GM21360 (cell line): ENCODE measurements at regions not wholly inside any gene's neighbourhood (a gene's known extent, or its start where the extent isn't known, plus 50 kb on each side); places are given as distances from the start of the nearest gene placed in this dataset.

ENCODE experiments used
- ATAC-seq: cut with Tn5 transposase; IDR thresholded peaks from one replicate; pipeline ENCODE4 v1.9.1; 2021; ENCODE audit warnings: mild to moderate bottlenecking, moderate library complexity; ENCODE audit not compliant: unreplicated experiment

GRCh38 chr4:3364634-3365314 is 72.0 kb downstream of the RGS12 start:
- no peak for ATAC-seq

- ATAC-seq: no peak
Observed at GRCh38 chr4:3365326-3365725, 72.5 kb downstream of the RGS12 start.

- no peak for ATAC-seq
Observed at GRCh38 chr4:3365871-3366842, 73.3 kb downstream of the RGS12 start.

GRCh38 chr4:3366893-3367775 is 74.3 kb downstream of the RGS12 start:
- ATAC-seq: no peak

- ATAC-seq: no peak
Observed at GRCh38 chr4:3367866-3368265, 73.9 kb upstream of the HGFAC start.

- ATAC-seq: no peak
Observed at GRCh38 chr4:3368334-3368733, 73.4 kb upstream of the HGFAC start.

- ATAC-seq: no peak
Observed at GRCh38 chr4:3368841-3369760, 72.7 kb upstream of the HGFAC start.

GRCh38 chr4:3369781-3370674 is 71.7 kb upstream of the HGFAC start:
- no peak for ATAC-seq

GRCh38 chr4:3371033-3372001 is 70.5 kb upstream of the HGFAC start:
- no peak for ATAC-seq

- peak; percentile 25 for ATAC-seq
Observed at GRCh38 chr4:3372264-3372932, 69.4 kb upstream of the HGFAC start.

GRCh38 chr4:3372933-3373465 is 68.8 kb upstream of the HGFAC start:
- peak; percentile 65 for ATAC-seq

GRCh38 chr4:3373468-3373867 is 68.3 kb upstream of the HGFAC start:
- ATAC-seq: no peak

- no peak for ATAC-seq
Observed at GRCh38 chr4:3374011-3374645, 67.6 kb upstream of the HGFAC start.

- ATAC-seq: no peak
Observed at GRCh38 chr4:3374667-3375066, 67.1 kb upstream of the HGFAC start.

- no peak for ATAC-seq
Observed at GRCh38 chr4:3375688-3376087, 66.1 kb upstream of the HGFAC start.

- ATAC-seq: no peak
Observed at GRCh38 chr4:3376266-3376665, 65.5 kb upstream of the HGFAC start.

GRCh38 chr4:3377557-3377956 is 64.2 kb upstream of the HGFAC start:
- ATAC-seq: no peak
